K562 (cell line): ENCODE measurements at regions not wholly inside any gene's neighbourhood (a gene's known extent, or its start where the extent isn't known, plus 50 kb on each side); places are given as distances from the start of the nearest gene placed in this dataset.
A peak's percentile ranks its signal among the peaks of the same experiment; 100 is the strongest.

Source experiments
- BHLHE40 ChIP-seq: IDR thresholded peaks from 2 replicates; pipeline ENCODE4 v1.6.1; 2011; ENCODE audit warnings: low read length, improper control_type of control experiment
- FUS ChIP-seq: fragments of 200-400 bp; formaldehyde crosslinking; optimal IDR thresholded peaks from 2 replicates; pipeline ENCODE3; 2017; ENCODE audit warnings: low read depth, low read length
- HBP1 ChIP-seq: fragments of 450-650 bp; formaldehyde crosslinking; IDR thresholded peaks from 2 replicates; pipeline ENCODE4 v1.4.0; 2022; ENCODE audit warnings: missing genetic modification characterization
- HOMEZ ChIP-seq: fragments of 250-450 bp; sonication (Bioruptor Pico); IDR thresholded peaks from 2 replicates; pipeline ENCODE4 v1.4.0; 2020; ENCODE audit warnings: mild to moderate bottlenecking, moderate library complexity
- KHSRP ChIP-seq: fragments of 450-650 bp; IDR thresholded peaks from 2 replicates; pipeline ENCODE4 v1.6.1; 2017
- MYNN ChIP-seq, 2 experiments: sonication (generic); formaldehyde crosslinking in 1 of 2; IDR thresholded peaks; 2 replicates each; pipeline versions ENCODE4 v1.5.0 to v1.6.1; 2016 to 2020; ENCODE audit warnings: antibody characterized with exemption in 1 of 2, missing genetic modification reagents in 1 of 2
- NCOA2 ChIP-seq, 2 experiments: fragments of 450-650 bp; IDR thresholded peaks; 2 replicates each; pipeline ENCODE4 v1.6.1; 2018; ENCODE audit warnings: mild to moderate bottlenecking in 2 of 2, moderate library complexity in 1 of 2; ENCODE audit not compliant: partially characterized antibody in 2 of 2
- PURB ChIP-seq: sonication (generic); formaldehyde crosslinking; IDR thresholded peaks from 2 replicates; pipeline ENCODE4 v1.9.0; 2021; ENCODE audit warnings: low read depth, mild to moderate bottlenecking, missing genetic modification reagents
- SRF ChIP-seq, 2 experiments: fragments of 250-450, 450-650 bp in 1 of 2; sonication (Bioruptor Pico) in 1 of 2; sonication (generic) in 1 of 2; formaldehyde crosslinking; IDR thresholded peaks; 2 replicates each; pipeline versions ENCODE4 v1.5.0 to v1.5.1; 2020 to 2022; ENCODE audit warnings: mild to moderate bottlenecking in 1 of 2, missing genetic modification reagents in 1 of 2
- TARDBP ChIP-seq: fragments of 450-650 bp; IDR thresholded peaks from 2 replicates; pipeline ENCODE4 v1.6.1; 2016
- USF1 ChIP-seq: sonication (generic); formaldehyde crosslinking; IDR thresholded peaks from 2 replicates; pipeline ENCODE4 v1.9.0; 2022; ENCODE audit warnings: mild to moderate bottlenecking, missing genetic modification reagents
- ZKSCAN8 ChIP-seq: fragments of 200-800 bp; sonication (Bioruptor generic); IDR thresholded peaks from 2 replicates; pipeline ENCODE4 v1.6.1; 2016; ENCODE audit warnings: missing genetic modification characterization, missing compliant biosample characterization
- ZNF133 ChIP-seq: fragments of 250-450 bp; sonication (Bioruptor Pico); IDR thresholded peaks from 2 replicates; pipeline ENCODE4 v1.4.0; 2020; ENCODE audit warnings: mild to moderate bottlenecking
- ZNF398 ChIP-seq: fragments of 250-450 bp; sonication (Bioruptor Pico); IDR thresholded peaks from 2 replicates; pipeline ENCODE4 v1.8.0; 2021; ENCODE audit warnings: moderate library complexity, mild to moderate bottlenecking, inconsistent platforms
- ZNF511 ChIP-seq: sonication (generic); formaldehyde crosslinking; IDR thresholded peaks from 2 replicates; pipeline ENCODE4 v1.8.0; 2022; ENCODE audit warnings: mild to moderate bottlenecking, missing genetic modification reagents
- ZNF668 ChIP-seq: fragments of 250-450 bp; sonication (Bioruptor Pico); IDR thresholded peaks from 2 replicates; pipeline ENCODE4 v1.8.0; 2022; ENCODE audit warnings: mild to moderate bottlenecking, inconsistent platforms

- no peak for TF ChIP-seq KHSRP
- peak; percentile 57; the same call in 1 of the 2 replicates for TF ChIP-seq HBP1 (CRISPR knock-in tag)
- TF ChIP-seq FUS: no peak
- no peak for TF ChIP-seq USF1
- TF ChIP-seq HOMEZ (CRISPR knock-in tag): no peak
- peak in 1 of 2 experiments; percentile 67; a peak in 2 of 4 replicates for TF ChIP-seq SRF (CRISPR knock-in tag; IDR thresholded peaks at IDR 0.05)
- no peak for TF ChIP-seq BHLHE40
- peak; percentile 51; the same call in 1 of the 2 replicates for TF ChIP-seq ZKSCAN8 (CRISPR knock-in tag)
- TF ChIP-seq ZNF133: no peak; the same call in 1 of the 2 replicates
- no peak for TF ChIP-seq NCOA2 (IDR thresholded peaks at IDR 0.05; ENCODE audit: partially characterized antibody in 2 of 2)
- TF ChIP-seq MYNN (IDR thresholded peaks at IDR 0.05): no peak
- no peak for TF ChIP-seq MYNN (CRISPR knock-in tag; IDR thresholded peaks at IDR 0.05)
- no peak for TF ChIP-seq TARDBP
- TF ChIP-seq PURB: no peak
- TF ChIP-seq ZNF398 (CRISPR knock-in tag): no peak
- peak; percentile 46; the same call in 1 of the 2 replicates for TF ChIP-seq ZNF668 (CRISPR knock-in tag)
- peak; percentile 59; the same call in 1 of the 2 replicates for TF ChIP-seq ZNF511
Measured at GRCh38 chr7:106812027-106812643, 52.9 kb upstream of the PIK3CG start (continued).
